Panc1 (cell line): ENCODE measurements at regions not wholly inside any gene's neighbourhood (a gene's known extent, or its start where the extent isn't known, plus 50 kb on each side); places are given as distances from the start of the nearest gene placed in this dataset.

ENCODE experiments used
- ATAC-seq: fragments of 200-7000 bp; cut with Tn5 transposase; 2 replicates; pipeline ENCODE4 v1.9.1; 2020; ENCODE audit warnings: mild to moderate bottlenecking, moderate library complexity
- BruUV-seq: library from RNA; stranded (reverse); fragments of 400-500 nt; replicated peaks from 2 replicates; lab custom pipeline; 2021; lab: Mats Ljungman, UMichigan
- CTCF ChIA-PET: fragments of 300-600 bp; sonication (Branson Sonifier 250); formaldehyde crosslinking; loops from one replicate; lab custom pipeline; 2022; ENCODE audit warnings: antibody characterized with exemption; lab: Charles Lee
- POLR2A ChIA-PET: fragments of 300-600 bp; sonication (Branson Sonifier 250); formaldehyde crosslinking; loops from one replicate; lab custom pipeline; 2022; ENCODE audit warnings: antibody characterized with exemption; lab: Charles Lee
- DNase-seq: peaks from one replicate; pipeline ENCODE4 v3.0.0-alpha.2; 2010; ENCODE audit warnings: low read depth, low spot score
- H3K27ac ChIP-seq: 2 replicates; pipeline ENCODE4 v1.5.1; 2011; ENCODE audit warnings: mild to moderate bottlenecking, low read length, inconsistent platforms
- H3K27me3 ChIP-seq: fragments of 200-500 bp; sonication (Bioruptor generic); 2 replicates; pipeline ENCODE4 v1.6.0; 2014; ENCODE audit warnings: low read length, inconsistent platforms; ENCODE audit not compliant: control insufficient read depth, insufficient read depth
- H3K36me3 ChIP-seq: fragments of 200-500 bp; sonication (Bioruptor generic); 2 replicates; pipeline ENCODE4 v1.5.1; 2014; ENCODE audit warnings: inconsistent platforms, mild to moderate bottlenecking, low read length, moderate library complexity; ENCODE audit not compliant: control insufficient read depth, insufficient read depth
- H3K4me1 ChIP-seq: 2 replicates; pipeline ENCODE4 v1.5.1; 2011; ENCODE audit warnings: inconsistent platforms, mild to moderate bottlenecking, low read length, moderate library complexity; ENCODE audit not compliant: control insufficient read depth, insufficient read depth
- H3K4me3 ChIP-seq, 2 experiments: 2 replicates each; pipeline ENCODE4 v1.5.1; 2011 to 2012; ENCODE audit warnings: low read depth in 2 of 2, low read length in 2 of 2, mild to moderate bottlenecking in 2 of 2, inconsistent platforms in 1 of 2, moderate library complexity in 1 of 2
- H3K9me3 ChIP-seq: fragments of 200-500 bp; sonication (Bioruptor generic); 2 replicates; pipeline ENCODE4 v1.5.1; 2014; ENCODE audit warnings: low read depth, mild to moderate bottlenecking, inconsistent platforms, low read length, moderate library complexity; ENCODE audit not compliant: control insufficient read depth, insufficient read depth
- CTCF ChIP-seq: fragments of 450-650 bp; IDR thresholded peaks from 2 replicates; pipeline ENCODE4 v1.5.1; 2017; ENCODE audit warnings: mild to moderate bottlenecking
- POLR2AphosphoS5 ChIP-seq: IDR thresholded peaks from 2 replicates; pipeline ENCODE4 v1.6.1; 2012; ENCODE audit warnings: mild to moderate bottlenecking, low read depth, low read length, moderate library complexity
- REST ChIP-seq, 2 experiments: IDR thresholded peaks; 2 replicates each; pipeline ENCODE4 v1.6.1; 2011 to 2012; ENCODE audit warnings: low read depth in 2 of 2, control low read depth in 1 of 2, low read length in 1 of 2, mild to moderate bottlenecking in 1 of 2, moderate library complexity in 1 of 2; ENCODE audit not compliant: insufficient read depth in 1 of 2
- SIN3A ChIP-seq: IDR thresholded peaks from 2 replicates; pipeline ENCODE4 v1.6.1; 2012; ENCODE audit warnings: low read depth, mild to moderate bottlenecking, low read length, moderate library complexity, borderline replicate concordance; ENCODE audit not compliant: insufficient read depth
- TCF7L2 ChIP-seq: IDR thresholded peaks from 2 replicates; pipeline ENCODE4 v1.6.1; 2011; ENCODE audit warnings: mild to moderate bottlenecking, low read depth, low read length, inconsistent platforms
- in situ Hi-C: cut with HindIII; loops from 2 replicates; pipeline ENCODE4 v1.10.0; 2016; ENCODE audit warnings: low sequenced_read_pairs, low pct_unique_long_range_greater_than_20kb
- intact Hi-C: fragments of 100-400 bp; cut with micrococcal nuclease; formaldehyde crosslinking; loops from one replicate; pipeline ENCODE4 v1.10.0; 2022; ENCODE audit not compliant: unreplicated experiment

GRCh38 chr2:163428187-163428586, 307.6 kb downstream of the FIGN start:
- Histone ChIP-seq H3K9me3 (no peaks in the 10 kb centered on the region), H3K4me1 (no peaks in the 10 kb centered on the region), H3K4me3 (no peak overlapping the region), H3K27ac (no peak overlapping the region), H3K27me3 (no peaks in the 10 kb centered on the region), H3K36me3 (no peaks in the 10 kb centered on the region)
- ChIA-PET CTCF (no interaction called here), POLR2A (no interaction called here)
- no peak for ATAC-seq
- DNase-seq, result no peak
- TF ChIP-seq SIN3A (no peak), POLR2AphosphoS5 (no peak), REST (IDR thresholded peaks at IDR 0.05; ENCODE audit: insufficient read depth in 1 of 2, low read depth in 2 of 2, low read length in 1 of 2) (no peak), CTCF (no peak), TCF7L2 (no peak)
- intact Hi-C loops (no loop called here), in situ Hi-C loops (no loop called here)
- no TSS peak for BruUV-seq

GRCh38 chr2:163420604-163421003, 315.2 kb downstream of the FIGN start:
- TF ChIP-seq REST (IDR thresholded peaks at IDR 0.05; ENCODE audit: insufficient read depth in 1 of 2, low read depth in 2 of 2, low read length in 1 of 2) (no peak), SIN3A (no peak), CTCF (no peak), POLR2AphosphoS5 (no peak), TCF7L2 (no peak)
- DNase-seq (no peak), ATAC-seq (no peak)
- H3K4me3 ChIP-seq, result no peak overlapping the region
- in situ Hi-C loops (no loop called here), intact Hi-C loops (no loop called here)
- no peaks in the 10 kb centered on the region for H3K27me3 ChIP-seq
- H3K4me1 ChIP-seq, result no peaks in the 10 kb centered on the region
- H3K9me3 ChIP-seq, result no peaks in the 10 kb centered on the region
- POLR2A ChIA-PET, result no interaction called here
- BruUV-seq, result no TSS peak
- CTCF ChIA-PET, result no interaction called here
- no peaks in the 10 kb centered on the region for H3K36me3 ChIP-seq
- no peak overlapping the region for H3K27ac ChIP-seq
